Choroid plexus epithelial cell (primary cell): ENCODE measurements at regions not wholly inside any gene's neighbourhood (a gene's known extent, or its start where the extent isn't known, plus 50 kb on each side); places are given as distances from the start of the nearest gene placed in this dataset.

ENCODE experiments used
- DNase-seq: peaks from one replicate; pipeline ENCODE4 v3.0.0-alpha.2; 2010; ENCODE audit warnings: low read depth
- H3K4me3 ChIP-seq: 2 replicates; pipeline ENCODE4 v1.5.1; 2011; ENCODE audit warnings: low read depth, mild to moderate bottlenecking, control low read depth, low read length, moderate library complexity
- CTCF ChIP-seq: conservative IDR thresholded peaks from 2 replicates; pipeline ENCODE4 v1.5.1; 2011; ENCODE audit warnings: low read depth, mild to moderate bottlenecking, control low read depth, inconsistent platforms, low read length, moderate library complexity

- DNase-seq, result no peak
- no peak for TF ChIP-seq CTCF
Measured at GRCh38 chr11:10641912-10642697, 51.5 kb downstream of the IRAG1 start.

DNA sequence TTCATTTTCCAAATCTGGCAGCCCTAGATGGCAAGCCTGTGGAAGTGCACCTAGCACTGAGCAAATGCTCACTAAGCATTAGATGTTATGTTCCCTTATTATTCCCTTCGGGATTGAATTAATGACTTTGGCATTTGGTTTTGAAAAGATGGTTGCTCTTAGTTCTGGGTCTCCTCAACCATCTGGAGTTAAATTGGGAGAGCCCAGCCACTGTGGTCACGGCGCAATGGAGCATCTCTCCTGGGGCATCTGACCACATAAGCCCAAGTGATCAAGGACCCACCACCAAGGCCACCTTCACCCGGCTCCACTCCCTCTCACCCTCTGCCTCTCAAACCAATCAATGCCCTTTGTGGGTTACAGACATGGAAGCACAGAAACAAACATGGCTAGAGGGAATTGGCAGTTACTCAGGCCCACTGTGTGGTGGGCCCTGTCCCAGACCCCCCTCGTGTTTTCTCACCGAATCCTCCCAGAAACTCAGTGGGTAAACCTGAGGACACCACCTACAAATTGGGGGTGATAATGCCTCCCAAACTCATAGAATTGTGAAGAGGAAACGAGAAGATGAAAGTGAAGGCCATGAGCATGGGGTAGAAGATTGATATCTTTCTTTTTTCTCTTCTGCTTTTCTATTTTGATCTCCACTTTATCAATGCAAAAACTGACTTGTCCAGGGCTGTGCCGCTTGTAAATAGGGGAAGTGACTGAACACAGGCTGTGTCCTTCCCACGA, 52.2 kb downstream of the IRAG1 start:
- no peak overlapping the region for H3K4me3 ChIP-seq
- TF ChIP-seq CTCF, result no peak
- no peak for DNase-seq

More at GRCh38 chr11:10641912-10642697, 51.5 kb downstream of the IRAG1 start:
- no peak overlapping the region for H3K4me3 ChIP-seq

- no peak for DNase-seq
- TF ChIP-seq CTCF, result no peak
- H3K4me3 ChIP-seq, result no peak overlapping the region
Measured at GRCh38 chr11:10640308-10640707, 53.2 kb downstream of the IRAG1 start.

DNA sequence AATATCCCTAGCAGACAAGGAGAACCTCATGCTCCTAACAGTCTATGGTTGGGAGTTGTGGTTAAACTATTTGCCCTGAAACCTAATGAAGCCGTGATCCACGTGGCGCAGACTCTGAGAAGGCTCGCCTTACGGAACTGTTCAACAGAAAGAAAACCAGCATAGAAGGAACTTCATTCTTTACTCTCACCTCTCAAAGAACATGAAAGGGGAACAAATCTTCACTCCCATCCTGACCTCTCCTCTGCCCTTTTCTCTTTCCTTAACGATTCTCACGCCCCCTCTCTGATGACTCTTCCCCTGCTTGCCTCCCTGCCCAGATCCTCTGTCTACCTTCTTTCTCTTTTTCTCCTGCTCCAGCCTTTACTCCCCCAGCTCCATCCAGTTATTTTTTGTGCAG, 54.2 kb downstream of the IRAG1 start:
- no peak overlapping the region for H3K4me3 ChIP-seq
- no peak for TF ChIP-seq CTCF
- no peak for DNase-seq

GRCh38 chr11:10638316-10638925, 55.1 kb downstream of the IRAG1 start:
- peak; percentile 20 for DNase-seq
- TF ChIP-seq CTCF, result peak; percentile 13
- no peak overlapping the region for H3K4me3 ChIP-seq

GRCh38 chr11:10637731-10638151, 55.8 kb downstream of the IRAG1 start:
- TF ChIP-seq CTCF, result no peak

More at GRCh38 chr11:10637731-10638151, 55.8 kb downstream of the IRAG1 start:
- H3K4me3 ChIP-seq, result no peak overlapping the region
- DNase-seq, result no peak
